Forelimb muscle (tissue), 1 donor: ENCODE measurements at regions not wholly inside any gene's neighbourhood (a gene's known extent, or its start where the extent isn't known, plus 50 kb on each side); places are given as distances from the start of the nearest gene placed in this dataset.
A peak's percentile ranks its signal among the peaks of the same experiment; 100 is the strongest.
"Not testable (repeated sequence)": the region's sequence is repeated elsewhere in the genome, so short reads cannot be mapped to it uniquely, and the experiment has no call there.

ENCODE experiments used
- DNase-seq: peaks from one replicate; pipeline ENCODE4 v3.0.0-alpha.2; 2013; ENCODE audit warnings: low read depth

- DNase-seq = no peak
Observed at GRCh38 chr1:232317350-232317749, 312.6 kb downstream of the SIPA1L2 start.

- DNase-seq = no peak
Observed at GRCh38 chr1:232316864-232317263, 313.1 kb downstream of the SIPA1L2 start.

GRCh38 chr1:232313876-232314275, 316.1 kb downstream of the SIPA1L2 start:
- not testable (repeated sequence) for DNase-seq

- no peak for DNase-seq
Observed at GRCh38 chr1:232310541-232310940, 319.4 kb downstream of the SIPA1L2 start.

GRCh38 chr1:232308616-232309015, 321.3 kb downstream of the SIPA1L2 start:
- no peak for DNase-seq

- DNase-seq = no peak
Observed at GRCh38 chr1:232307296-232308017, 322.5 kb downstream of the SIPA1L2 start.

- DNase-seq = no peak
Observed at GRCh38 chr1:232306269-232306961, 323.5 kb downstream of the SIPA1L2 start.

- DNase-seq = no peak
Observed at GRCh38 chr1:232305050-232305449, 324.9 kb downstream of the SIPA1L2 start.

GRCh38 chr1:232303222-232303620, 326.7 kb downstream of the SIPA1L2 start:
- no peak for DNase-seq

GRCh38 chr1:232302376-232303221, 327.3 kb downstream of the SIPA1L2 start:
- DNase-seq = no peak

- no peak for DNase-seq
Observed at GRCh38 chr1:232301246-232301645, 328.7 kb downstream of the SIPA1L2 start.

- DNase-seq = no peak
Observed at GRCh38 chr1:232300466-232300865, 329.5 kb downstream of the SIPA1L2 start.

GRCh38 chr1:232296461-232296860, 333.5 kb downstream of the SIPA1L2 start:
- DNase-seq = no peak

- DNase-seq = no peak
Observed at GRCh38 chr1:232293361-232293760, 336.6 kb downstream of the SIPA1L2 start.

- DNase-seq = no peak
Observed at GRCh38 chr1:232292818-232293217, 337.1 kb downstream of the SIPA1L2 start.

- no peak for DNase-seq
Observed at GRCh38 chr1:232292239-232292638, 337.7 kb downstream of the SIPA1L2 start.

- DNase-seq = peak; percentile 56
Observed at GRCh38 chr1:232291681-232292080, 338.3 kb downstream of the SIPA1L2 start.

- no peak for DNase-seq
Observed at GRCh38 chr1:232291261-232291660, 338.7 kb downstream of the SIPA1L2 start.

GRCh38 chr1:232290570-232290969, 339.4 kb downstream of the SIPA1L2 start:
- no peak for DNase-seq

GRCh38 chr1:232287676-232288569, 342.0 kb downstream of the SIPA1L2 start:
- DNase-seq = no peak

GRCh38 chr1:232285138-232285537, 344.8 kb downstream of the SIPA1L2 start:
- no peak for DNase-seq
